ENCODE measurements at regions not wholly inside any gene's neighbourhood (a gene's known extent, or its start where the extent isn't known, plus 50 kb on each side); places are given as distances from the start of the nearest gene placed in this dataset.

DNA sequence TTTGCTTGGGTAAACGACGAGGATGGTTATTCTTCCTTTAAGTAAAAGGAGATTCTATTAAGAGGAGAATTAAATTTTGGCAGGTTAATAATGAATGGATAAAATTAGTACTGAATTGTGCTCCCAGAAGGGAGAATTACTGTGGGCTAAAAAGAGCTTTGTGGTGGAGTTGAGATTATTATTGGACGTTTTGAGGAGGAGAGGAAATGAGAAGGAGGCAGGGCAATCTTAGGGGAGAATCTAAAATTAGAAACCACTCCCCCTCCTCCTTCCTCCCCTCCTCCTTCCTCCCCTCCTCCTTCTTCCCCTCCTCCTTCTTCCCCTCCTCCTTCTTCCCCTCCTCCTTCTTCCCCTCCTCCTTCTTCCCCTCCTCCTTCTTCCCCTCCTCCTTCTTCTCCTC, 331.8 kb downstream of the PRL start:
- no peak for DNase-seq (ENCODE audit: low read depth)

DNA sequence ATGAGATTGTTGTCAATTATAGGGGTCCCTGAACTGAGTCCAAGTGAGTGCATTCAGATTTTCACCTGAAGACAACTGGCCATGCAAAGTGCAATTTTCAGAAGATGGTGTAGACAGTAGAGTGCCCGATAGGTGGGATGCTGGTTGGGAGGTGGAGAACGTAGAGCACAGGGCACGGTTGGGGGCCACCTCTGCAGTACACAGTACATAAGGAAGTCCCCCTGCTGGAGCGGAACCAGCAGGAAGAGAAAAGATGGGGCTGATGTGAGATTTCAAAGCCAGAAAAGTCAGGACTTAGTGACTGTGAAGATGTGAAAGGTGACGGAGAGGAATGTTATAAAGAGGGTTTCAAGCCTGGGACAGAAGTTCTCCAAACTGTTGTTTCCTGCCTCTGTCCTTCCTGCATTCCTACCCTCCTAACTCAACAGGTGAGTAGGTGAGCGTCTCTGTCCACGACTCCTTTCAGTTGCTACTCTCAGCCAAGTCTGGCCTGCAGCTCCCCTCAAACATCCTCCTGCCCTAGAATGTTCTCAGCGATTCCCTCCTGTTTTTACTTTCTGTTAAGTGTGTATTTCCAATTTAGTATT, 330.8 kb downstream of the PRL start:
- DNase-seq (ENCODE audit: low read depth) = no peak

DNA sequence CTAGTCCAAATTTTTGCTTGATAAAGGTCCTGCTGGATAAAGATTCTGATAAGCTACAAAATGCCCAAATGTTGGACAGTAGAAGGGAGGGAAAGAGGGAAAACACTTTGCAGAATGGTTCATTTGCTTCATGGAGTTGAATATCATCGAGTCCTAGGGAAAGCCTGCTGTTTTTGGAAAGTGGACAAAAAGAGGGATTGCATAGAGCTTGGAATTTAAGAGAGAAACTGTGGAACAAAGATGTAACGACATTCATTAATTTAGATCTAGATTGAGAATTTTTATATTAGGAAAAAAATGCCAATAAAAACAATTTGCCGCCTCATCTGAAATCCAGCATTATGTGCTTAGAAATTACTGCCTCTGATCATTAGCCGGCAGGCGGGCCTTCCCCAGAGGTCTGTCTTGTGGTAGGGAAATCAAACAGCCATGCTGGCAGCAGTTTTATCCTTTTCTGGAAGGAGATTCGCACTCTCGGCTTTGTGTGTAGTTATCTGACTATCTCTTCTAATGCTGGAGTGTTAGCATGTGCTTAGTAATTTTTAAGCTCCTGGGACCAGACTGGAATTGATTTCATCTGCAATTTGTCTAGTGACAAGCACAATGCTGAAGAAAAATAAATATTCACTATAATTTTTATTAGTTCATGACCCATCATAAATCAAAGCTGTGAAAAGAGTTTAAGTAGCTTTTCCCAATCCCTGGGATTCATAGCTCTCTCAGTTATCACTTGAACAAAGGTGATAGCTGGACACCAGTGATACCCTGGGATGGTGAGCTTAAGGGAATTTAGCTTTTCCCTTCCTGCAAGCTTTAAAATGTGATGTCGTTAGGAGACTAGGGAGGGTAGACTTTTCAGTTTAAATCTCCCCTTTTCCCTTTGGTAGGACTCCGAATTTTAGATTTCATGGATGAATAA, 329.5 kb downstream of the PRL start:
- no peak for DNase-seq (ENCODE audit: low read depth)

DNA sequence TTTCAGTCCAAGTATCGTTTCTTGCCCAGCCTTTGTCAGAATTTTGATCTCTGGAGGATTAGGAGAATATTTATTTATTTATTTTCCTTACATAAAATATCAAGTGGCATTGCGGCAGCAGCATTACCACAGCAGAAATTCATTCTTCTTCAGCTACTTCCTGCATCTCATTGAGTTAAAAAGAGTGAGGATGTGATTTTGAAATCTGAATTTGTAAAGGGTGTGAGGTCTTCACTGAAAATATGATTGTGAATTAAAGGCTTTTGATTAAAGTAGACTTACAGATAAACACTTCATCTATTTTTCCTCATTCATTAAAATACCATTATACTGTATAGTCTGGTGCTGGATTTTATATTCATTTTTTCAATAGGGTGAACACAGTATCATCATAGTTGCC, 328.4 kb downstream of the PRL start:
- no peak for DNase-seq (ENCODE audit: low read depth)

DNA sequence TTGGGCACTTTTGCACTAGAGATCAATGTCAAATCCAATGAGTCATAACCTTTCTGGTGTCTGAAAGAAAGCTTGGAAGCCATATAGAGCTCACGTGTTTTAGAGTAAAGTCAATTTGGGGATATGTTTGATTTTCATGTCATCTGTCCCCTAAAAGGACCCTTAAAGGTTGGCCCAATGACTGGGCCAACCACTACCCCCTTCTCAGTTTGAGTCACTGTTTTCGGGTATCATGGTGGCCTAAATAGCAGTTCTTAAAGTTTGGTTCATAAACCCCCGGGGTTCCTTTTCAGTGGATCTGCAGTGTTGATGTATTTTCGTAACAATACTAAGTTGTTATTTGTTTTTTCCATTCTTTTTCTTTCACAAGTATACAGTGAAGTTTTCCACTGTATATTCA, 327.6 kb downstream of the PRL start:
- DNase-seq (ENCODE audit: low read depth) = no peak

DNA sequence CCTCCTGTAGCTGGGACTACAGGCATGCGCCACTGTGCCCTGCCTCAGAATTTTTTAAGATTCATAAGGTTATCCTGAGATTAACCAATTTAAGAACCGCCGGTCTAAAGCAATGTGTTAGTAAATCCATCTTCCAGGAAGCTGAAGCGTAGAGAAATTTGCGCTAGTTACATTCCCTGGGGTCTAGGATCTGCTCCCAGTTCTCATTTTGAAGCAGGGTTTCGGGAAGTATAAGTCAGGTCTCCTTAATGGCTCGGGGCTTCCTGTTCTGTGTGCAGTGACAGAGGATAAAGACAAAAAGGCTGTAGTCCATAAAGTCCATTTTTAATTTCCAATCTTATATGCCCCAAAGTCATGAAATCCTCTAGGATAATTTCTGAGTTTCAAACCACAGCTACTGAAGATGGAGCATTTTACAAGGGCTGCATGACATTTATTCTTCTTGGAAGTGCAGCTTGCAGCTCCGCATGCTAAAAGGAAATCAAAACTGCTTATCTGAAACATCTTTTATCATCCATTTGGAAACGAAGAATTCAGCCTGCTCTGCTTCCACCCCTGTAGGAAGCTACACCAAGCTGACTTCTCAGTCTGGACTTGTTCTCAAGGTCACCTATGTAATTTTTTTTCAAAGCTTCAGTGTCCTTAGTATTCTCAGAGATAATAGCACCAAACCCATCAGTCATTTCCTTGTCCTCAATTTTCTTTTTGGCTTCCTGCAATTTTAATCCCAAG, 326.1 kb downstream of the PRL start:
- no peak for DNase-seq (ENCODE audit: low read depth)

DNA sequence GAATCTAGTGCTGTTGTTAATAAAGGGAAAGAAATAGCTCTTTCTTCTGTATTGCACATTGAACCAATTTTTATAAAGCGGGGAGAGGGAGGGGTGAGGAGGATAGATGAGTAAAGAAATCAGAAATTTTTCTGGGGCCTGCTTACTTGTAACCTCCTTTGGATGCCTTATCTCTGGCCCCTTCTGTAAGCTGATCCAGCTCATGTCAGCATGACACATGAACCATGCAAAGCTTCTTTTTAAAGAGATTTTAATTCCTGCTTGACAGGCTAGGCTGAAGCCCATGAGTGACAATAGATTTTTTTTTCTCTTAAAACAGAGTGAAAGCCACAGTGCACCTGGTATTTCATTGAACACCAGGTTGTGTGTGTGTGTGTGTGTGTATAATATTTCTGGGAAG, 325.3 kb downstream of the PRL start:
- no peak for DNase-seq (ENCODE audit: low read depth)

DNA sequence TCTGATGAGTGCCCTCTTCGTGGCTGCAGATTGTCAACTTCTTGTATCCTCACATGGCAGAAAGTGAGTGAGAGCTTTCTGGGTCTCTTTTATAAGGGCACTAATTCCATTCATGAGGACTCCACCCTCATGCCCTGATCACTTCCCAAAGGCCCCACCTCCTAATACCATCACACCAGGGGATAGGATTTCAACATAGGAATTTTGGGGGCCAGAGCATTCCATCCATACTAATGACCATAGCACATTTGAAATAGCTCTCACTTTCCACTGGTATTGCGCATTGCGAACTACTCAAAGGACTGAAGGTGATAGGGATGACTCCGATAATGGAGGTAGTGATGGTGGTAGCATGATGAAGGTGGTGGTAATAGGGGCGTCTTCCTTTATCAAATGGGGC, 324.3 kb downstream of the PRL start:
- DNase-seq (ENCODE audit: low read depth) = no peak

DNA sequence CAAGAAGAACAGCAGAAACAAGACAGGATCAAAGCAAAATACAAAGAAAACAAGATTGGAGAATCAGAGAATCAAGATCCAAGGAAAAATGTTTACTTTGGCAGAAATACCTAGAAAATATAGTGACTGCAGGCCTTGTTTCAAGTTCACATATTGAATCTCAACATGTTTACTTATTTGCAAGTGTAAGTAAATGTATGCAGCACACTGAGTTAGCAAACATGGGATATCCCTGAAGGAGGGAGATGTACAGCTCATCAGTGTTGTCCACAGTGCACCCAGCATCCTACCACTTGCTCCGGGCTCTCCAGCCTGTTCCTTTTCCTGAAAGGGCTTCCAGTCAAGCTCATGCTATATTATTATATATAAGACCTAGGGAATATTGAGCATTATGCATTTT, 319.5 kb downstream of the PRL start:
- DNase-seq (ENCODE audit: low read depth) = no peak

DNA sequence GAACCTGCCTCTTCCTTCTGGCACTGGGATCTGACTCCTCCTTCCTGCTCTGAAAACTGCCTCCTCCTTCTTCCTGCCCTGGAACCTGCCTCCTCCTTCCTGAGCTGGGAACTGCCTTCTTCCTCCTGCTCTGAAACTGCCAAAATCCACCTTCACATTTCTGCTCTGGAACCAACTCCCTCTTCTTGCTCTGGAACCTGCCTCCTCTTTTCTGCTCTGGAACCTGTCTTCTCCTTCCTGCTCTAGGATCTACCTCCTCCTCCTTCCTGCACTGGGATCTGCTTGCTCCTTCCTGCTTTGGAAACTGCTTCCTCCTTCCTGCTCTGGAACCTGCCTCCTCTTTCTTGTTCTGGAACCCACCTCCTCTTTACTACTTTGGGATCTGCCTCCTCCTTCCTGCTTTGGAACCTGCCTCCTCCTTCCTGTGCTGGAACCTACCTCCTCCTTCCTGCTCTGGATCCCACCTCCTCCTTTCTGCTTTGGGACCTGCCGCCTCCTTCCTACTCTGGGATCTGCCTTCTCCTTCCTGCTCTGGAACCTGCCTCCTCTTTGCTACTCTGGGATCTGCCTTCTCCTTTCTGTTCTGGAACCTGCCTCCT, 315.5 kb downstream of the PRL start:
- DNase-seq (ENCODE audit: low read depth) = no peak

DNA sequence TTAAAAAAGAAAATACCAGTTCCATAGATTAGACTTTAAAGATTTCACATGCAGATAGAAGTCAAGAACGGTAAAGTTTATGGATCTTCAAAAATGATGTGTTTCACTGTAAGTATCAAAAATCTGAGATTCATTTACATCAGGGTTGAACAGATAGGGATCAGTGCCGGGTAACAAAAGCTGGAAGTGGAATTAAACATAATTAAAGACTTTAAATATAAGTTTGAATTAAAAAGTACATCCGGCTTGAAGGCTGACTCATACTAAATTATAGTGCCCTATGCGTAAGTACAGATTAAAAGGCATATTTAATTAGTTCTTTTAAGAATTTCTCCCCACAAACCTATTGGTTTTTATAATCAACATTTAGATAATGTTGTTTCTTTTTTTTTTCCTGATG, 312.7 kb downstream of the PRL start:
- DNase-seq (ENCODE audit: low read depth) = no peak

DNA sequence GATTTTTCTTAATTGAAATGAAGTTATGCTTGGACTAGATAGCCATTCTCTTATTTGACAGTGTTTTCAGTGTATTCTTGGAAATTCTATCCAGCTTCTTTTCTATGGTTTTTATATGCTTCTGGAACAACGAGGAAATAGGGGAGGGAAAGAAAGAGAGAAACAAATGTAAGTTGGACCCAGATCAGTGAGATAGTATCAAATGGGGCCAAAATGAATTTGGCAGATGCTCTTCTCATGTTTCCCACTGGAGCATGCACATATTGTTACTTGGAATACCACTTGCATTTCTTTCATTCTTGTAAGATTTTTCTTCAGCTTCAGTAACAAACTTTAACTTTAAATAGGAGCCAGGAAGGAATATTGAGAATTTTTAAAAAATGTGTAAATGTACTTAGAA, 312.3 kb downstream of the PRL start:
- DNase-seq (ENCODE audit: low read depth) = no peak

DNA sequence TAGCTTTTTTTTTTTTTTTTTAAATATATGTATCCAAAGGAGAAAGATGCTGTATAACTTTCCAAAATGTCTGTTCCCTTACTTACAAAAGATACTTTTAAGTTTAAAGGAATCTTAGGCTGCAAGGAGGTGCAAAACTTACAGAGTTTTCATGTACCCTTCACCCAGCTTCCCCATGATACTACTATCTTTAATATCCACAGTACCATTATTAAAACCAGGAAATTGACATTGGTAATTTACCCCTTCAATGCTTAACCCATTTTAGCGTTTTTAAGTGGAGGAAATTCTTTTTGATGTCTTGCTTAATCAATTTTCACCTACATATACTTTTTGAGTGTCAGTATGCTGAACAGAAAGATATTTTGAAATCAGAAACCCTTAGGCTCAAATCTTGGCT, 310.9 kb downstream of the PRL start:
- DNase-seq (ENCODE audit: low read depth) = no peak

DNA sequence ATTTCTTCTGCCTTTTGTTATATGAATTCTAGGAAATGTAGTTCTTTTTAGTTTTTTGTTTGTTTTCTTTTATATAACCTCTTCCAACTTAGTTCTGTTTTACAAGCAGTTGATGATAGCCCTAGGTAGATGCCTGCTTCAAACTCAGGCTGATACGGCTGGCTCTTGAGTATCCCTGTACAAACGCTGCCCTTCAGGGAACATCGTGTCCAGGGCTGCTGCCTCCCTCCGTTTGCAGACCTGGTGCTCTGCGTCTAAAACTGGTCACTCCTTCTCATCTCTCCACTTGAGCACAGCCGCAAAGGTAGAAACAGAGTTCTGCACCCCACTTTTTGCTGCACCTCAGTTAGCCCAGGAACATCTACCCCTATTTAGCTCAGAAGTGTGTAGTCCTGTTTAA, 310.1 kb downstream of the PRL start:
- no peak for DNase-seq (ENCODE audit: low read depth)

DNA sequence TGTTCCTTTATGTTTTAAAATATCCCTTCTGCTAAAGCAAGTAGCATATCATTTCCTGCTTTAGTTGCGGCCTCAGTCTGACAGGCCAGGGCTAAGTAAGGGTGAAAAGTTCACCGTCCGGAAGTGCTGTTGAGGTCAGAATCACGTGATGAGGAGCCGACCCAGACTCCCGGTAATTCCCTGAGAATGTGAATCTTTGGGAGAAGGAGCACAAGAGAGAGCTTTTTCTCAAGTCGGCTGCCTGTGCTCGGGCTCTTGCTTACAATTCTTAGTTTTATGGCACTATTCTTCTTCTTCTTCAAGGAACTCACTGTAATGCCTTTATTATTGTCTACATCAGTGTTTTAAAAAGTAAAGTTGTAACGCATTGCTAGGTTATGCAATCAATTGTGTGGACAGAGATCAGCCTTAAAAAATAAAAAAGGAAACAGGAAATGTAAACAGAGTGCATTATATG, 309.3 kb downstream of the PRL start:
- peak; percentile 1 for DNase-seq (ENCODE audit: low read depth)

DNA sequence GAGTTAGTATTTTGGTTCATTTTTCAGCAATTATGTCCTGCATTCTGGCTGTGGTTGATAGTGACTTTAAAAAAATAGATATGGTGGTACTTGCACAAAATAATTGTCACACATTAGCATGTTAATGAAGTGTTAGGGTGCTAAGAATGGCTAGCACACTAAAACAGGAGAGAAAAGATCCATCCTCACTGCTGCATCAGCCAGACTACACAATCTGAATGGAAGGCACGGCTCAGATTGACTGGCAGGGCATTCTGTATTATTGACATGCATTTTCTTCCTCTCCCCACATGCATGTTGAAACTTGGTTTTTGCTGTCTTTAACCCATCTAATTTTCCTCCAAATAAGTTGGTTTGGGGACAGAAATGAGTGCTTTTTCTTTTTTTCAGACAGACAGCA, 306.3 kb downstream of the PRL start:
- DNase-seq (ENCODE audit: low read depth) = no peak

DNA sequence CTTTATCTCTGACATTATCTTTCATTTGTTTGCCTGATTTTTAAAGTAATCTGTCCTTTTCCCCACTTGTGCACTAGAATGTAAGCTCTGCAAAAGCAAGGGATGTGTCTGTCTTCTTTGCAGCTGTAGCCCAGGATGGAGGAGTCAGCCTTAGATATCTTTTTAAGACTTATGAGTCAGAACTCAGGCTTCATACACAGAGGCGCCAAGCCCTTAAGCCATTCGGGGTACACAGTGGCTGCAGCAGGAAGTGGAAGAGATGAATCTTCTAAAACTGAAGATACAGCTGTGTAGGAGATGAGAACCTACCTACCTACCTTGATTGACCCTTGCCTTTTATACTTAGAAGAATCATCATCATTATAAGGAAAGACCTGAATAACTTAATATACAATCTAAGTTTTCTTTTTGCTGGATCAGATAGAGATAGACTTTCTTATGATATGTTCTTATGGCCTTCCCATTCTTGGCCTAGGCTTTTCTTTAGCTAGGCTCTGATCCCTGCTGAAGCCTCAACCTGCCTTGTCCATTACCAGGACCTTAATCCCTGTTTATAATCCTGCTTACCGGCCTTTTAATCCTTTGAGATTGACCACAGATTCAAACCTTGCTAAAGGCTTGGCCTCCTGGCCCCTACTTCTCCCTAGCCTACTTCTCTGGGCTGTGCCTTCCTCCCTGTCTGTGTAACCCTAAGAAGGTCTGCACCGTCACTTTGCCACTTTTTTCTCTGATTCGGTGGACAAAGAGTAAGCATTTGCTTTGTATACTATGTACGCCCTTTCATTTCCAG, 304.5 kb downstream of the PRL start:
- no peak for DNase-seq (ENCODE audit: low read depth)

DNA sequence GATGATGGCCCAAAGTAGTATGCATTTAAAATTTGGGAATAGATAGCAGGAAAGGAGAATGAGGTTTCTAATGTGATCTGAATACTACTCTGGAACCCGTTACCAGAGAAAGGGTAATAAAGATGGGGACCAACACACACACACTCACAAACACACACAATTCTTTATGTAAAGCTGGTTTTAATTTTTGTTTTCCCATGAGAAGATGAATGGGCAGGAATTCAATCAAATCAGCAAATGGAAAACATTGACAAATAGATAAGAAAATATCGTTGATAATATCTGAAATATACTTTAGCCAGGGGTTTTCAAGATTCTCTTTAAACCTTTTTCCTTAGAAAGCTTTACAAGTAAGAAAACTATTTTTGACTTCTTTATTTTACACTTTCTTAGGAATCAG, 303.0 kb downstream of the PRL start:
- DNase-seq (ENCODE audit: low read depth) = no peak

DNA sequence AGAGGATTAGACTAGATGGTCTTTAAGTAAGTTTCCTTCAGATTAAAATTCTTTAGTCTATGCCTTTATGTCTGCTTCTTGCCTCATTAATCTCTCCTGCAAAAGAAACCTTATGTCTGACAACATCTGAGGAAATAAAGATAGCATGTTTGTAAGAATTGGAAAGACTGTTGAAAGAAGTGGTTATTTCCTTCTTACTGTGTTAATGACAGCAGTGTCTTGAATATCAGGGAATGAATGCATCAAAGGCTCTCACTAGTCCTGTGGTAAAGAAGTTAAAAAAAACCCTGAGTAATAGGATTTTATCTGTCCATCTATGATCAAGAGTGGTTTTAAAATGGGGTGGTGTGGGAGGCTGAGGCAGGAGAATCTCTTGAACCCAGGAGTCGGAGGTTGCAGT, 302.0 kb downstream of the PRL start:
- DNase-seq (ENCODE audit: low read depth) = no peak

DNA sequence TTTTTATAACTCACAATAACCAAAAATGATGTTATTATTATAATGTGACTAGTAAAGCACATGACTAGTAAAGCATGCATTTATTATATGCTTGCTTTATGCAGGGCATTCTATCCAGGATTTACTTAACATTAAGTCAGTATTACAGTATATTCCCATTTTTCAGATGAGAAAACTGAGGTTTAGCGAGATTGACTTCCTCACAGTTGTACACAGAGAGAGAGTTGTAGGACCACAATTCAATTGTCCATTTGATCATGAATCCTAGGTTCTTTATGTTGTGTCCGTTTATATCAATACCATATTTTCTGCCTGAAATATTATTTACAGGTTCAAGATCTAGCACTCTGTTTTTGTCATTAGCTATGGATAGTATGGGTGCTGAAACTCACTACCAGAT, 301.5 kb downstream of the PRL start:
- no peak for DNase-seq (ENCODE audit: low read depth)

DNA sequence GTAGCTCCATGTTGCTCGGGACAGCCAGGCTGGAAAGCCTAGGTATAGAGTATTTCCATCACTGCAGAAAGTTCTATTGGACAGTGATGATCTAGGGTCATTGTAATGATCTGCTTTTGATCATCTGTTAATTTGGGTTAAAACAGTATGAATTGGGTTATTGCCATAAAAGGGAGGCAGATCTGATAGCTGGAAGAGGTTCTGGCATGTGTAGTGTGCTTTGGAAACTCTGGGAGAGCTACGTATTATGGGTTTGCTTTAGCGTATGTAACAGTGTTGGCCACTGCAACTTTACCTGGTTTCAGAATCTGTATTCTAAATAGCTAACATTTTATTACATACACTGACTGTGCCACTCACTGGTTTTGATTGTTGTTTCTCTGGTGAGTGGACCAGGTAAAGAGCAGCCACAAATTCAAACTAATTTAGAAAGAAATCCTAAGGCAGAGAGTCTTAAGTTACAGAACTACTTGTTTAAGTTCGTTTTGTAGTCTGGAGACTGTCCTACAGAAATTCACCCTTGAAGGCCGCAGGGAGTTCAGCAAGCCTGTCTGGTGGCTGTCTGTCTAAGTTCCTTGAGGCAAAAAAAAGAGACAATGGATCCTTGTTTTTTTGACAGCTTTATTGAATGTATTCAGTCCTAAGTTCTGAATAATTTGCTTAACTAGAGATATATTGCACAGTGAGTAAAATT, 300.3 kb downstream of the PRL start:
- no peak for DNase-seq (ENCODE audit: low read depth)

All from stimulated activated CD8-positive, alpha-beta memory T cell treated with anti-CD3 and anti-CD28 coated beads, Interleukin-12 subunit alpha, Interleukin-12 subunit beta, amount 100 ng/mL, for 4 hours (primary cell).